Smooth muscle cell (in vitro differentiated cells): ENCODE measurements at regions not wholly inside any gene's neighbourhood (a gene's known extent, or its start where the extent isn't known, plus 50 kb on each side); places are given as distances from the start of the nearest gene placed in this dataset.
"Not testable (repeated sequence)": the region's sequence is repeated elsewhere in the genome, so short reads cannot be mapped to it uniquely, and the experiment has no call there.

Experiments
- DNase-seq: peaks from one replicate; lab custom pipeline; 2025; ENCODE audit not compliant: unreplicated experiment; lab: John Stamatoyannopoulos, UW
- H2AFZ ChIP-seq: fragments of 200-600 bp; sonication (generic); 2 replicates; pipeline ENCODE4 v1.6.0; 2016; ENCODE audit warnings: antibody characterized with exemption, low read depth, mild to moderate bottlenecking
- H3F3A ChIP-seq: fragments of 200-600 bp; sonication (generic); 2 replicates; pipeline ENCODE4 v1.6.0; 2017; ENCODE audit warnings: antibody characterized with exemption, low read depth
- H3K27ac ChIP-seq: fragments of 200-600 bp; sonication (generic); 2 replicates; pipeline ENCODE4 v1.5.1; 2016; ENCODE audit warnings: low read depth, mild to moderate bottlenecking
- H3K27me3 ChIP-seq: fragments of 200-600 bp; sonication (generic); 2 replicates; pipeline ENCODE4 v1.6.1; 2016; ENCODE audit warnings: low read depth, mild to moderate bottlenecking
- H3K36me3 ChIP-seq: fragments of 200-600 bp; sonication (generic); 2 replicates; pipeline ENCODE4 v1.5.1; 2016; ENCODE audit warnings: low read depth
- H3K4me1 ChIP-seq: fragments of 200-600 bp; sonication (generic); 2 replicates; pipeline ENCODE4 v1.5.1; 2016; ENCODE audit warnings: low read depth
- H3K4me2 ChIP-seq: fragments of 200-600 bp; sonication (generic); 2 replicates; pipeline ENCODE4 v1.6.0; 2016; ENCODE audit warnings: mild to moderate bottlenecking
- H3K4me3 ChIP-seq: fragments of 200-600 bp; sonication (generic); 2 replicates; pipeline ENCODE4 v1.5.1; 2016; ENCODE audit warnings: mild to moderate bottlenecking
- H3K79me2 ChIP-seq: fragments of 200-600 bp; sonication (generic); 2 replicates; pipeline ENCODE4 v1.6.0; 2016; ENCODE audit warnings: low read depth, mild to moderate bottlenecking
- H3K9ac ChIP-seq: fragments of 200-600 bp; sonication (generic); 2 replicates; pipeline ENCODE4 v1.6.0; 2016; ENCODE audit warnings: low read depth
- H3K9me3 ChIP-seq: fragments of 200-600 bp; sonication (generic); replicated peaks from 2 replicates; pipeline ENCODE4 v1.5.1; 2016; ENCODE audit warnings: low read depth
- H4K20me1 ChIP-seq: fragments of 200-600 bp; sonication (generic); 2 replicates; pipeline ENCODE4 v1.6.0; 2016; ENCODE audit warnings: low read depth
- WGBS: methylation state at CpG from one replicate; pipeline ENCODE4 v1.1.7; 2016; ENCODE audit warnings: low lambda C conversion rate; 5-methylcytosine and 5-hydroxymethylcytosine counted together
- TF ChIP-seq, protein P1 (sequence below): fragments of 200-600 bp; sonication (generic); IDR thresholded peaks from 2 replicates; pipeline ENCODE4 v1.5.1; 2017; ENCODE audit warnings: borderline replicate concordance, mild to moderate bottlenecking, antibody characterized with exemption; ENCODE audit not compliant: insufficient read depth, poor library complexity, severe bottlenecking

DNA sequence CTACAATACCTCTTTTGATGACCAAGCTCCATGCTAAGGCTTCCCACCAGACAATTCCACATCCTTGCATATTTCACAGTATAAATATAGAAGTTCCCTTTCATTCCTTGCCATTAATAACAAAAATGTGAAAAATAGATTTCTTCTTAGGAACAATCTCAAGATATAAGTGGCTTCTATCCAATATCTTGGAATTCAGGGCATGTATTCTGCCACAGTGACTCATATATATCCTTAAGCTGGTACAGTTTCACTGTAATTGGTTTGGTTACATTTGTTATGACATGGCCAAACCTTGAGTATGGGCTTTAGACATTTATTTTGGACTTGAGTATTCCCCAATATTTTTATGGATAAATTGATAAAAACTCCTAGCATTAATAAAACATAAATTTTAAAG is 181.7 kb upstream of the DDX53 start:
- no peaks in the 10 kb centered on the region for H3K79me2 ChIP-seq
- no peak overlapping the region for H3K27ac ChIP-seq
- no peak overlapping the region for H3K4me2 ChIP-seq
- no peak overlapping the region for H2AFZ ChIP-seq
- no peaks in the 10 kb centered on the region for H3F3A ChIP-seq
- no peak overlapping the region for H3K4me3 ChIP-seq
- TF ChIP-seq, protein P1, sequence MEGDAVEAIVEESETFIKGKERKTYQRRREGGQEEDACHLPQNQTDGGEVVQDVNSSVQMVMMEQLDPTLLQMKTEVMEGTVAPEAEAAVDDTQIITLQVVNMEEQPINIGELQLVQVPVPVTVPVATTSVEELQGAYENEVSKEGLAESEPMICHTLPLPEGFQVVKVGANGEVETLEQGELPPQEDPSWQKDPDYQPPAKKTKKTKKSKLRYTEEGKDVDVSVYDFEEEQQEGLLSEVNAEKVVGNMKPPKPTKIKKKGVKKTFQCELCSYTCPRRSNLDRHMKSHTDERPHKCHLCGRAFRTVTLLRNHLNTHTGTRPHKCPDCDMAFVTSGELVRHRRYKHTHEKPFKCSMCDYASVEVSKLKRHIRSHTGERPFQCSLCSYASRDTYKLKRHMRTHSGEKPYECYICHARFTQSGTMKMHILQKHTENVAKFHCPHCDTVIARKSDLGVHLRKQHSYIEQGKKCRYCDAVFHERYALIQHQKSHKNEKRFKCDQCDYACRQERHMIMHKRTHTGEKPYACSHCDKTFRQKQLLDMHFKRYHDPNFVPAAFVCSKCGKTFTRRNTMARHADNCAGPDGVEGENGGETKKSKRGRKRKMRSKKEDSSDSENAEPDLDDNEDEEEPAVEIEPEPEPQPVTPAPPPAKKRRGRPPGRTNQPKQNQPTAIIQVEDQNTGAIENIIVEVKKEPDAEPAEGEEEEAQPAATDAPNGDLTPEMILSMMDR, result no peak
- H3K27me3 ChIP-seq, result no peaks in the 10 kb centered on the region
- no peaks in the 10 kb centered on the region for H3K4me1 ChIP-seq
- no peak for DNase-seq
- H4K20me1 ChIP-seq, result no peaks in the 10 kb centered on the region
- H3K9me3 ChIP-seq, result no peaks in the 10 kb centered on the region
- no peak overlapping the region for H3K9ac ChIP-seq
- H3K36me3 ChIP-seq, result no peaks in the 10 kb centered on the region

DNA sequence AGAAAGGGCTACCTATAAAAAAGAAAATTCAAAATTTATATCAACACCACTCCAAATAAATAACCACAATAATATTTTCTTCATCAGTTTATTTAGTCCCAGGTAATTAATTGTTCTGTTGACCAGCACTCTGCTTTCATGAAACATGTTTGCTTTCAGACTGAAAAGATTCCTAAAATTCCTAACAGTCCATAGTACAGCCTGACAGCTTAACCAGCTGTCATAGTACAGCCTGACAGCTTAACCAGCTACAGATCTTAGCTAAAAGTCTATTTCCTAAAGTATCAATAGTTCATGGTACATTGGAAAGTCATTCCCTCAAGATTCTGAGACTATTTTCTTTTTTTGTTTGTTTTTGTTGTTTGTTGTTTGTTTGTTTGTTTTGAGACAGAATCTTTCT is 144.1 kb upstream of the DDX53 start:
- H3F3A ChIP-seq, result no peaks in the 10 kb centered on the region
- no peak overlapping the region for H3K4me2 ChIP-seq
- no peaks in the 10 kb centered on the region for H3K4me1 ChIP-seq
- H2AFZ ChIP-seq, result no peak overlapping the region
- no peaks in the 10 kb centered on the region for H4K20me1 ChIP-seq
- H3K79me2 ChIP-seq, result no peaks in the 10 kb centered on the region
- H3K36me3 ChIP-seq, result no peaks in the 10 kb centered on the region
- no peaks in the 10 kb centered on the region for H3K9me3 ChIP-seq
- TF ChIP-seq, protein P1, result no peak
- H3K9ac ChIP-seq, result no peak overlapping the region
- no peak overlapping the region for H3K4me3 ChIP-seq
- no peak overlapping the region for H3K27ac ChIP-seq
- no peaks in the 10 kb centered on the region for H3K27me3 ChIP-seq
- DNase-seq, result no peak

DNA sequence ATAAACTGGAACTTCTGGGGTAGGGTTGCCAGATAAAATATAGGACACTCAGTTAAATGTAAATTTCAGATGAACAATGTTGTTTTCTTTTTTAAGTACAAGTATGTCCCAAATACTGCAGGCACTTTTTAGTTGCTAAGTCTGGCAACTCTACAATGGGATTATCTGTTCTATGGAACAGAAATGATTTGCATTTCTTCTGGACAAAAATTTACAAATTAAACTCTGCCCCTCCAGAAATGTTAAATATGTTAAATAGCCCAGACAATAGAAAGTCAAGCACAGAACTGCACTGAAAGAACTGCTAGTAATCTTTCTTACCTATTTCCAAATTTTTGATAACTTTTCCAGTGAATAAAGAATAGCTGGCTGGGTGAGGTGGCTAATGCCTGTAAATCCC is 140.1 kb upstream of the DDX53 start:
- TF ChIP-seq, protein P1, result no peak
- DNase-seq, result no peak
- H3K4me1 ChIP-seq, result no peaks in the 10 kb centered on the region
- H3K4me2 ChIP-seq, result no peak overlapping the region
- H3K79me2 ChIP-seq, result no peaks in the 10 kb centered on the region
- H4K20me1 ChIP-seq, result no peaks in the 10 kb centered on the region
- no peaks in the 10 kb centered on the region for H3K27me3 ChIP-seq
- no peaks in the 10 kb centered on the region for H3K9me3 ChIP-seq
- H3K9ac ChIP-seq, result no peak overlapping the region
- H3K36me3 ChIP-seq, result no peaks in the 10 kb centered on the region
- H3K4me3 ChIP-seq, result no peak overlapping the region
- H3K27ac ChIP-seq, result no peak overlapping the region
- H3F3A ChIP-seq, result no peaks in the 10 kb centered on the region
- no peak overlapping the region for H2AFZ ChIP-seq

DNA sequence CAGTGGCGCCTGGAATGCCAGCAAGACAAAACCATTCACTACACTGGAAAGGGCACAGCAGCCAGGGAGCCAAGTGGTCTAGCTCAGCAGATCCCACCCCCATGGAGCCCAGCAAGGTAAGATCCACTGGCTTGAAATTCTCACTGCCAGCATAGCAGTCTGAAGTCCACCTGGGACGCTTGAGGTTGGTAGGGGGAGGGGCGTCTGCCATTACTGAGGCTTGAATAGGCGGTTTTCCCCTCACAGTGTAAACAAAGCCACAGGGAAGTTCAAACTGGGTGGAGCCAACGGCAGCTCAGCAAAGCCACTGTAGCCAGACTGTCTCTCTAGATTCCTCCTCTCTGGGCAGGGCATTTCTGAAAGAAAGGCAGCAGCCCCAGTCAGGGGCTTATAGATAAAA is 133.0 kb upstream of the DDX53 start:
- H3F3A ChIP-seq, H3K27ac ChIP-seq, H2AFZ ChIP-seq, H3K79me2 ChIP-seq, H3K9ac ChIP-seq, H3K9me3 ChIP-seq, H3K4me1 ChIP-seq, H3K4me2 ChIP-seq, H4K20me1 ChIP-seq, H3K4me3 ChIP-seq, H3K36me3 ChIP-seq, DNase-seq, H3K27me3 ChIP-seq: not testable (repeated sequence)
- 57% methylated on average over 5 of the region's 5 CpGs for WGBS
